M059J (cell line): ENCODE measurements at regions not wholly inside any gene's neighbourhood (a gene's known extent, or its start where the extent isn't known, plus 50 kb on each side); places are given as distances from the start of the nearest gene placed in this dataset.
"Not testable (repeated sequence)": the region's sequence is repeated elsewhere in the genome, so short reads cannot be mapped to it uniquely, and the experiment has no call there.

Experiments used
- DNase-seq: peaks from one replicate; pipeline ENCODE4 v3.0.0-alpha.2; 2012; ENCODE audit warnings: low read depth

GRCh38 chr12:76971216-76971879 is 92.5 kb upstream of the CSRP2 start:
- not testable (repeated sequence) for DNase-seq

GRCh38 chr12:76967181-76967885 is 88.5 kb upstream of the CSRP2 start:
- DNase-seq: no peak

- DNase-seq: no peak
These were observed 86.2 kb upstream of the CSRP2 start for GRCh38 chr12:76964784-76965571.

- DNase-seq: no peak
These were observed 83.3 kb upstream of the CSRP2 start for GRCh38 chr12:76962099-76962498.

GRCh38 chr12:76957301-76957700 is 78.5 kb upstream of the CSRP2 start:
- DNase-seq: no peak

GRCh38 chr12:76952995-76953394 is 74.2 kb upstream of the CSRP2 start:
- peak; percentile 26 for DNase-seq

GRCh38 chr12:76948879-76949278 is 70.1 kb upstream of the CSRP2 start:
- no peak for DNase-seq

- no peak for DNase-seq
These were observed 68.5 kb upstream of the CSRP2 start for GRCh38 chr12:76947304-76947703.

- DNase-seq: no peak
These were observed 67.6 kb upstream of the CSRP2 start for GRCh38 chr12:76946446-76946845.

GRCh38 chr12:76945867-76946266 is 67.0 kb upstream of the CSRP2 start:
- peak; percentile 65 for DNase-seq

- DNase-seq: no peak
These were observed 66.1 kb upstream of the CSRP2 start for GRCh38 chr12:76944892-76945291.

GRCh38 chr12:76943008-76943407 is 64.2 kb upstream of the CSRP2 start:
- DNase-seq: no peak

GRCh38 chr12:76942267-76942666 is 63.4 kb upstream of the CSRP2 start:
- peak; percentile 53 for DNase-seq

GRCh38 chr12:76940671-76941445 is 62.0 kb upstream of the CSRP2 start:
- no peak for DNase-seq

GRCh38 chr12:76939701-76940100 is 60.9 kb upstream of the CSRP2 start:
- no peak for DNase-seq

GRCh38 chr12:76936275-76937193 is 57.7 kb upstream of the CSRP2 start:
- no peak for DNase-seq

- not testable (repeated sequence) for DNase-seq
These were observed 54.6 kb upstream of the CSRP2 start for GRCh38 chr12:76933392-76933791.

- DNase-seq: no peak
These were observed 50.7 kb upstream of the CSRP2 start for GRCh38 chr12:76929499-76929898.
